SIG-M5 treated with dmso at 0.1 percent for 504 hours (cell line): ENCODE measurements at regions not wholly inside any gene's neighbourhood (a gene's known extent, or its start where the extent isn't known, plus 50 kb on each side); places are given as distances from the start of the nearest gene placed in this dataset.
A peak's percentile ranks its signal among the peaks of the same experiment; 100 is the strongest.

Experiments used
- DNase-seq: peaks from one replicate; lab custom pipeline; 2025; ENCODE audit not compliant: unreplicated experiment; lab: John Stamatoyannopoulos, UW

DNA sequence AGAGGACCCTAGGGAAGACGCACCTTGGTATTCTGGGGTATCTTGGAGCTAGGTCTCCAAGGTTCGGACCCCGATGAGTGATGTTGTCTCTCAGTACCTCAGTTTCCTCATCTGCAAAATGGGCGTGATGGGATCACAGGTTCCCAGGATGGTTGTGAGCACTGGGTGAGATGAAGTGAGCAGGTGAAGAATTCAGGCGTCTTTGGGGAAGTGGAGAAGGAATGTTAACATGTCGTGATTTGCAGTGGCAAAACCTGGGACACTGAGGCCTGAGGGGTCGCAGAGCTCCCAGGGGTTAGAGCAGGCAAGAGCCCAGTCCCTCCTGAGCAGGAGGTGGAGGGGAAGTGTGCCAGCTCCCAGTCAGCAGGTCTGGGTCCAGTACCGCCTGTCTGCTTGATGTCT is 215.1 kb upstream of the GSE1 start:
- DNase-seq, result no peak

DNA sequence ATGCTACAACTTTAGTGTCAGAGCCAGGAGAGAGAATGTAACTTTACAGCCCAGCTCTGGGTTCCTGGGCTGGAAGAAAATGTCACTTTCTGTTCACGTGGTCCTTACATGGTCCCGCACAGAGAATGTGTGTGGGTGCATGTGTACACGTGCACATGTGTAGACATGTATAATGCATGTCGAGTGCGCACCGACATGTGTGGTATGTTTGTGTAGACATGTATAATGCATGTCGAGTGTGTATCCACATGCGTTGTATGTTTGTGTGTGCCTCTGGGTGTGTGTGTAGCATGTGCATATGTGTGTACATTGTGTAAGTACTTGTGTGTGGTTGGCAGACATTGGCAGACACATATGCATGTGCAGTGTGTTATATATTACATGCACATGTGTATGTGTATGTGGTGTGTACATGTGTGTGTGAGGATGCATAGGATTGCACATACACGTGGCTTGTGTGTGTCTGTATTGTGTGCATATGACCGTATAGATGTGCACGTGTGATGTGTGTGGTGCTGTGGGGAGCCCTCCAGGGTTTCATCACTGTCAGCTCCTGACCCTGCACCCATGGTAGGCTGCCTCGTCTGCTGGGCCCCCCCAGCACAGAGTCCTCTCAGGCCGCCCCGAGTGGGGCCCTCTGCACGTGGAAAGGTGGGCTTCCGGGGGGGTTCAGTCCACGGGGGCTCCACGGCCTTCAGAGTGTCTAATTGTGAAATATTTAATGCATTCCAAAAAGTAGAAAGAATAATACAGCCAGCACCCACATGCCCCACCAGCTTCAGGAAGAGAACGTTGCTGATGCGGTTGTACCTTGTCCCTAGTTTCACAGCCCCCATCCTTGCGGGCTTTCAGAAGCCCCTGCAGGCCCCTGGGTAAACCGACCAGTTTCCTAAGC is 214.2 kb upstream of the GSE1 start:
- DNase-seq, result no peak

DNA sequence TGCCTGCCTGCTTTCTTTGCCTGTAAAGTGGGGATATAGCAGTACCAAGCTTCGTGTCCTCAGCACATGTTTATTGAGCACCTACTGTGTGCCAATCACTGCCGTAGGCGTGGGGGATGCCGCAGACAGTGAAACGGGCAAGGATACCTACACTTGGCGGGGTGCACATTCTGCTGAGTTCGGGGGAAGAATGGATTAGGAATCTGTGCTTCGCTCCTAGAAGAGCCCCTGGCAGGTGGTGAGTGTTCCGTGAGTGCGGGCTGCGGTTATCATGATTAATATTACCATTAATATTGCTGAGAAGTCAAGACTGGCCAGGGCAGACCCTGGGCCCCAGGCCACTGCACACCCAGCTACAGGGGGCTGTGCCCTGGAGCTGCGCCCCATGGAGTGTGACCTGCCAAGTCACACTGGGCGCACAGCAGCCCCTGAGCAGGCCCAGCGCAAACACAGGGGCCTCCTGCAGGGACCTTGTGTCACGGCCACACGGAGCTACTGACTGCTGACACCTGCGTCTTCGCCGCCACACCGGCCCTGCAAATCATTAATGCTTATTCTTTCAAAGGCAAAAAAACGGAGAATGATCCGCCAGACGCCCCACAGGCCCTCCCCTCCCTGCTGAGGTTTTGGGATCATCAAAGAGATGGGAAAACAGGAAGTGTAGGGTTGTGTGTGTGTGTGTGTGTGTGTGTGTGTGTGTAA is 213.4 kb upstream of the GSE1 start:
- DNase-seq, result no peak

DNA sequence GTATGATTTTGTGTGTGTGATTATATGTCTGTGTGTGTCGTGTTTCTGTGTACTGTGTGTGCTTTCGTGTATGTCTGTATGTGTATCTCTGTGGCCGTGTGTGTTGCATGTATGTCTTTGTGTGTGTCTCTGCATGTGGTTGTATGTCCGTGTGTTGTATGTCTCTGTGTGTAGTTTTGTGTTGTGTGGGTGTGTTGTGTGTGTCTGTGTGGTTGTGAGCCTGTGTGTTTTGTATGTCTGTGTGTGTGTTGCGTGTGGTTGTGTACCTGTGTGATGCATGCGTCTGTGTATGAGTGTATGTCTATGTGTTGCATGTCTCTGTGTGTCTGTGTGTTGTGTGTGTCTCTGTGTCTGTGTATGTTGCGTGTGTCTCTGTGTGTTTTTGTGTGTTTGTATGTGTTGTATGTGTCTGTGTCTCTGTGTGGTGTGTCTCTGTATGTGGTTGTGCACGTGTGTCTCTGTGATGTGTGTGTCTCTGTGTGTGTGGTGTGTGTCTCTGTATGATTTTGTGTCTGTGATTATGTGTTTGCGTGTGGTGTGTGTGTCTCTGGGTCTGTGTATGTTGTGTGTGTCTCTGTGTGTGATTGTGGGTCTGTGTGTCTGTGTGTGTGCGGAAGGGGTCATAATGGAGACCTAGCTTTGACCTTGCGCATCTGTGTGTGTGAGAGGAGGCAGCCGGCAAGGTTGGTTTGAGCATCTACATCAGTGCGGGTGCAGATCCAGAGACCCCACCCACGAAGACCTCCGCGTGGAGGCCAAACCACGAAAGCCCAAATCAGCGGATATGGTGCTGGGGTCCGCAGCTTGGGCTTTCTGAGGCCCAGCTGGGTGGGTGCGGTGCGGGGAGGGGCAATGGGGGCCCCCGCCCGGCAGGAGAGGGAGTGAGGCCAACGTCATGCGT is 212.6 kb upstream of the GSE1 start:
- DNase-seq, result no peak

GRCh38 chr16:85401370-85401916 is 211.7 kb upstream of the GSE1 start:
- no peak for DNase-seq

DNA sequence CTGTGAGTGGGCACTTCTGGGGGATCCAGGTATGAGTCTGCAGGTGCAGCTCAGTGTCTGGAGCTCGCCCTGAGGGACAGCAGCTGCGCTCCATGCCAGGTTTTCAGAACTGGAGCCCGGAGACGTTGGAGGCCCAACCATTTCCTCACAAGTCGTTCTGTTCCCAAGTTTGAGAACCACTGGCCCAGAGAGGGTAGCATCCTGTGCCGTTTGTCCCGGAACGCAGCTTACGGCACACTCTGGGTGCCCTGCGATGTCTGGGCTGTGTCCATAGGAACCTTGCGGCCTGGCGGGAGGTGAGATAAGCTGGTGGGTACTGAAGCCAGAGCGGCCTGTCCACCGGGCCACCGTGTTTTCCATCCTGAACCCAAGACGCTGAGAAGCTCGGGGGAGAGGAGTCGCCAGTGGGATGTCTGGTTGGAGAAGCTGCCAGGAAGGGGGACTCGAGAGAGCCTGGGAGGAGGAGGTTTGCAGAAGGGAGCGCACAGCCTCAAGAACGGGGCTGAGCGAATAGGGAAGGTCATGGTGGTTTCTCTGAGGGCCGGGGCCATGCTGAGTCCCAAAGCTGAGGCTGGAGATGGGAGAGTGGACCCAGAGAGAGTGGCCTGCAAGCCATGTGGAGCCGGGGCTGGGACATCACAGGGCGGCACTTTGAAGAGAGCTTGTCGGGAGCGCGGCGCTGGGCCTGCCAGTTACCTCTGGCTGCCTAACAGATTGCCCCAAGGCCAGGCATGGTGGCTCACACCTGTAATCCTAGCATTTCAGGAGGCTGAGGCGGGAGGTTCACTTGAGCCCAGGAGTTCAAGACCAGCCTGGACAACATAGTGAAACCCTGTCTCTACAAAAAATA is 211.0 kb upstream of the GSE1 start:
- no peak for DNase-seq

DNA sequence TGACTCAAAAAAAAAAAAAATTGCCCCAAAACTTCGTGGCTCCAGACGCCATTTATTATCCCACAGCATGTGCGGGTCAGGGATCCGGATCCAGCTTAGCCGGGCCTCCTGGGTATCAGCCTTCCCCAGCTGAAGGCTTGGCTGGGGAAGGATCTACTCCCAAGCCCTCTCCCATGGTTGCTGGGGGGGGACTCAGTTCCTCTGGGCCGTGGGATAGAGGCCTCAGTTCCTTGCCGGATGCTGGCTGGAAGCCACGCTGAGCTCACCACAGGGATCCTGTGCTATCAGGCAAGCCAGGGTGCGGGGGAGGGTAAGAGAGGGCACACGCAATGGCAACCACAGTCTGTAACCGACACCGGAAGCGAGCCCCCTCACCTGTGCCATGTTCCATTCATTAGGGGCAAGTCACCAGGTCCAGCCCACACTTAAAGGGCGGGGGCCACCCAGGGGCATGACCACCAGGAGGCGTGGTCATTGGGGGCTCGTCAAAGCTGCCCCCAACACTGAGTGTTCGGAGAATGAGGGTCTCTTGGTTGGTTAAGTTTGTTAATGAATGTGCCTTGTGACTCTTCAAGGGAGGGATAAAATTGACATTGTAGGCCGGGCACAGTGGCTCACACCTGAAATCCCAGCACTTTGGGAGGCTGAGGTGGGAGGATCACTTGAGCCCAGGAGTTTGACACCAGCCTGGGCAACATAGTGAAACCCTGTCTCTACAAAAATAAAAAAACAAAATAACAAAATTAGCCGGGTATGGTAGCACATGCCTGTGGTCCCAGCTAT is 210.0 kb upstream of the GSE1 start:
- DNase-seq, result no peak

GRCh38 chr16:85403693-85404092 is 209.4 kb upstream of the GSE1 start:
- DNase-seq, result no peak

- no peak for DNase-seq
These were observed 200.1 kb upstream of the GSE1 start for GRCh38 chr16:85412911-85413520.

- DNase-seq, result no peak
These were observed 199.1 kb upstream of the GSE1 start for GRCh38 chr16:85413691-85414663.

- no peak for DNase-seq
These were observed 197.7 kb upstream of the GSE1 start for GRCh38 chr16:85415196-85416090.

- peak; percentile 81 for DNase-seq
These were observed 196.7 kb upstream of the GSE1 start for GRCh38 chr16:85416228-85417109.

DNA sequence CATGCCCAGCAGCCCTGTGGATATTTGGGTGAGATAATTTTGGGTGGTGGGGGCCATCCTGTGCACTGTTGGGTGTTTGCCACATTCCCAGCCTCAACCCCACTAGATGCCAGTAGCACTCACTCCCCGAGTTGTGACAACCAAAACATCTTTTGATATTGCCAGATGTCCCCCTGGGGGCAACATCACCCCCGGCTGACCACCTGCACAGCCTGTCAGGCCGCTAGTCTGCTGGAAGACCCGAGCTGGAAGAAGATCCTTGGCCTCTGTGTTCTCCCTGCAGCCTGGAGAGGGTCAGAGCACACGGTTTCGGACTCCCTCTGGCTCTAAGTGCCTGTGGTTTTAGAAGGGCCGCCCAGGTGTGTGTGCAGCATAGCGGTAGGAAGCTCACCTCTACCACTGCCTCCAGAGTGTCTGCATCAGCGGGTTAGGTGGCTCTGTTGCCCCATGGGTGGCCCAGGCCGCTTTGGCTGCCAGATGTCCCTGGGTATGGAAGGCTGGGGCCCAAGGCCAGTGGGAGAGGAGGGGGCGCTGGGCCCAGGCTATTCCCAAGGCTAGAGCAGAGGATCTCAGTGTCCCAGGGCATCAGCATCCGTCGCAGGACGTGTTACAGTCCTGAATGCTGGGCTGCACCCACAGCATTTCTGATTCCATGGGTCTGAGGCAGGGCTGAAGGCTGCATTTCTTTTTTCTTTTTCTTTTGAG is 195.8 kb upstream of the GSE1 start:
- no peak for DNase-seq

DNA sequence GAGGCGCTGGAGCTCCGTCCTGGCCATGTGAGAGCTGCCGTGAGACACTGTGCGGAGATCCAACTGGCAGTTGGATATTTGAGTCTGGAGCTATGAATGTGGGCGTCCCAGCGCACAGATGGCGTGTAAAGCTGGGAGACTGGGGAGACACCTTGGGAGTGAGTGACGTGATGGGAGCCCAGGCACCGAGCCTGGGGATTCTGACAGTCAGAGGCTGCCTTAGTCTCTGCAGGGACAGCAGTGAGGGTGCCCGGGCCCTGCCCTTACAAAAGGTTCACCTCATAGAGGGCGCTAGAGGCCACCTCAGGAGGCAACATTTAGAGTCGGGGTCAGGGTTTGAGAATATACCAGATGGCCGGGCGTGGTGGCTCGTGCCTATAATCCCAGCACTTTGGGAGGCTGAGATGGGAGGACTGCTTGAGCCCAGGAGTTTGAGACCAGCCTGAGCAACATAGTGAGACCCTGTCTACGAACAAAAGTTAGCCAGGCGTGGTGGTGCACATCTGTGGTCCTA is 194.1 kb upstream of the GSE1 start:
- no peak for DNase-seq
